ENCODE measurements at regions not wholly inside any gene's neighbourhood (a gene's known extent, or its start where the extent isn't known, plus 50 kb on each side); places are given as distances from the start of the nearest gene placed in this dataset.

GRCh38 chr9:118177241-118177640 lies 473.0 kb downstream of the TLR4 start:
- TF ChIP-seq, protein P1, sequence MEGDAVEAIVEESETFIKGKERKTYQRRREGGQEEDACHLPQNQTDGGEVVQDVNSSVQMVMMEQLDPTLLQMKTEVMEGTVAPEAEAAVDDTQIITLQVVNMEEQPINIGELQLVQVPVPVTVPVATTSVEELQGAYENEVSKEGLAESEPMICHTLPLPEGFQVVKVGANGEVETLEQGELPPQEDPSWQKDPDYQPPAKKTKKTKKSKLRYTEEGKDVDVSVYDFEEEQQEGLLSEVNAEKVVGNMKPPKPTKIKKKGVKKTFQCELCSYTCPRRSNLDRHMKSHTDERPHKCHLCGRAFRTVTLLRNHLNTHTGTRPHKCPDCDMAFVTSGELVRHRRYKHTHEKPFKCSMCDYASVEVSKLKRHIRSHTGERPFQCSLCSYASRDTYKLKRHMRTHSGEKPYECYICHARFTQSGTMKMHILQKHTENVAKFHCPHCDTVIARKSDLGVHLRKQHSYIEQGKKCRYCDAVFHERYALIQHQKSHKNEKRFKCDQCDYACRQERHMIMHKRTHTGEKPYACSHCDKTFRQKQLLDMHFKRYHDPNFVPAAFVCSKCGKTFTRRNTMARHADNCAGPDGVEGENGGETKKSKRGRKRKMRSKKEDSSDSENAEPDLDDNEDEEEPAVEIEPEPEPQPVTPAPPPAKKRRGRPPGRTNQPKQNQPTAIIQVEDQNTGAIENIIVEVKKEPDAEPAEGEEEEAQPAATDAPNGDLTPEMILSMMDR (conservative IDR thresholded peaks at IDR 0.05; ENCODE audit: low read length), result no peak
- no peak for TF ChIP-seq EZH2phosphoT487 (IDR thresholded peaks at IDR 0.05; ENCODE audit: borderline replicate concordance)
